Peyer's patch (tissue), 4 donors: ENCODE measurements at regions not wholly inside any gene's neighbourhood (a gene's known extent, or its start where the extent isn't known, plus 50 kb on each side); places are given as distances from the start of the nearest gene placed in this dataset.

Experiments used
- DNase-seq, 3 donors: peaks; one replicate each; pipeline ENCODE4 v3.0.0-alpha.2; 2017 to 2019
- H3K27ac ChIP-seq, 4 donors: fragments of 200-600 bp; sonication (generic); one replicate each; pipeline ENCODE4 v1.5.1; 2016 to 2019
- H3K27me3 ChIP-seq, 2 donors: fragments of 200-600 bp; sonication (generic); one replicate each; pipeline ENCODE4 v1.5.1; 2019
- H3K36me3 ChIP-seq, 3 donors: fragments of 200-600 bp; sonication (generic); one replicate each; pipeline ENCODE4 v1.5.1; 2016 to 2019
- H3K4me1 ChIP-seq, 4 donors: fragments of 200-600 bp; sonication (generic); one replicate each; pipeline ENCODE4 v1.5.1; 2016 to 2019
- H3K4me3 ChIP-seq, 4 donors: fragments of 200-600 bp; sonication (generic); 1 replicate in 3 of 4; 2 replicates in 1 of 4; pipeline ENCODE4 v1.5.1; 2016 to 2019; ENCODE audit warnings: mild to moderate bottlenecking in 1 of 4
- H3K9me3 ChIP-seq, 4 donors: fragments of 200-600 bp; sonication (generic); one replicate each; pipeline ENCODE4 v1.5.1; 2016 to 2019; ENCODE audit warnings: mild to moderate bottlenecking in 1 of 4
- CTCF ChIP-seq, 6 experiments: fragments of 450-650 bp in 4 of 6; fragments of 200-600 bp in 2 of 6; sonication (generic) in 1 of 6; IDR thresholded peaks; one replicate each; pipeline ENCODE4 v1.5.1; 2017 to 2019; ENCODE audit warnings: antibody characterized with exemption in 6 of 6, mild to moderate bottlenecking in 3 of 6, moderate library complexity in 1 of 6
- POLR2A ChIP-seq, 2 donors: fragments of 450-650 bp; IDR thresholded peaks; one replicate each; pipeline ENCODE4 v1.5.1; 2017; ENCODE audit warnings: antibody characterized with exemption in 2 of 2, mild to moderate bottlenecking in 2 of 2, moderate library complexity in 2 of 2

GRCh38 chr5:125113328-125113727 is 366.9 kb upstream of the ZNF608 start:
- no peak for TF ChIP-seq POLR2A (IDR thresholded peaks at IDR 0.05)
- TF ChIP-seq CTCF (IDR thresholded peaks at IDR 0.05) = no peak
- H3K36me3 ChIP-seq = no peaks in the 10 kb centered on the region
- no peak overlapping the region for H3K27ac ChIP-seq
- no peak for DNase-seq
- H3K4me3 ChIP-seq = no peak overlapping the region
- H3K27me3 ChIP-seq = no peaks in the 10 kb centered on the region
- H3K9me3 ChIP-seq = no peaks in the 10 kb centered on the region
- no peaks in the 10 kb centered on the region for H3K4me1 ChIP-seq

GRCh38 chr5:125115195-125115525 is 368.7 kb upstream of the ZNF608 start:
- Histone ChIP-seq H3K4me3 (no peak overlapping the region), H3K27me3 (no peaks in the 10 kb centered on the region), H3K9me3 (no peaks in the 10 kb centered on the region), H3K36me3 (no peaks in the 10 kb centered on the region), H3K27ac (no peak overlapping the region), H3K4me1 (no peaks in the 10 kb centered on the region)
- no peak for DNase-seq
- TF ChIP-seq POLR2A (IDR thresholded peaks at IDR 0.05) = no peak
- no peak for TF ChIP-seq CTCF (IDR thresholded peaks at IDR 0.05)

GRCh38 chr5:125117566-125117965 is 371.1 kb upstream of the ZNF608 start:
- H3K4me1 ChIP-seq = no peaks in the 10 kb centered on the region
- H3K4me3 ChIP-seq = no peak overlapping the region
- no peaks in the 10 kb centered on the region for H3K27me3 ChIP-seq
- DNase-seq = no peak
- no peak for TF ChIP-seq CTCF (IDR thresholded peaks at IDR 0.05)
- no peak for TF ChIP-seq POLR2A (IDR thresholded peaks at IDR 0.05)
- no peaks in the 10 kb centered on the region for H3K9me3 ChIP-seq
- no peaks in the 10 kb centered on the region for H3K36me3 ChIP-seq
- H3K27ac ChIP-seq = no peak overlapping the region

GRCh38 chr5:125120012-125120411 is 373.6 kb upstream of the ZNF608 start:
- Histone ChIP-seq H3K4me1 (no peaks in the 10 kb centered on the region), H3K27me3 (no peaks in the 10 kb centered on the region), H3K27ac (no peak overlapping the region), H3K36me3 (no peaks in the 10 kb centered on the region), H3K4me3 (no peak overlapping the region), H3K9me3 (no peaks in the 10 kb centered on the region)
- no peak for DNase-seq
- TF ChIP-seq POLR2A (IDR thresholded peaks at IDR 0.05) (no peak), CTCF (IDR thresholded peaks at IDR 0.05) (no peak)

GRCh38 chr5:125125031-125125823 is 378.8 kb upstream of the ZNF608 start:
- Histone ChIP-seq H3K4me3 (no peak overlapping the region), H3K9me3 (no peaks in the 10 kb centered on the region), H3K4me1 (no peaks in the 10 kb centered on the region), H3K27ac (no peak overlapping the region), H3K36me3 (no peaks in the 10 kb centered on the region), H3K27me3 (no peaks in the 10 kb centered on the region)
- no peak for TF ChIP-seq POLR2A (IDR thresholded peaks at IDR 0.05)
- no peak for DNase-seq

GRCh38 chr5:125126050-125126449 is 379.6 kb upstream of the ZNF608 start:
- TF ChIP-seq CTCF (IDR thresholded peaks at IDR 0.05) (no peak), POLR2A (IDR thresholded peaks at IDR 0.05) (no peak)
- no peaks in the 10 kb centered on the region for H3K9me3 ChIP-seq
- no peak for DNase-seq

More at GRCh38 chr5:125126050-125126449, 379.6 kb upstream of the ZNF608 start:
- Histone ChIP-seq H3K36me3 (no peaks in the 10 kb centered on the region), H3K4me1 (no peaks in the 10 kb centered on the region), H3K27ac (no peak overlapping the region), H3K4me3 (no peak overlapping the region), H3K27me3 (no peaks in the 10 kb centered on the region)
